G401.6 (cell line): ENCODE measurements at regions not wholly inside any gene's neighbourhood (a gene's known extent, or its start where the extent isn't known, plus 50 kb on each side); places are given as distances from the start of the nearest gene placed in this dataset.
"Not testable (repeated sequence)": the region's sequence is repeated elsewhere in the genome, so short reads cannot be mapped to it uniquely, and the experiment has no call there.

ENCODE experiments used
- FAIRE-seq: peaks from 2 replicates; lab custom pipeline; 2012; peaks lifted over from hg19 to GRCh38; lab: Jason Lieb, UNC

GRCh38 chr6:84871925-84872324, 107.5 kb upstream of the TBX18 start:
- FAIRE-seq, result no peak

GRCh38 chr6:84870672-84871071, 106.3 kb upstream of the TBX18 start:
- FAIRE-seq, result no peak

GRCh38 chr6:84868149-84868548, 103.8 kb upstream of the TBX18 start:
- no peak for FAIRE-seq

- no peak for FAIRE-seq
These were observed 103.1 kb upstream of the TBX18 start for GRCh38 chr6:84867521-84867920.

DNA sequence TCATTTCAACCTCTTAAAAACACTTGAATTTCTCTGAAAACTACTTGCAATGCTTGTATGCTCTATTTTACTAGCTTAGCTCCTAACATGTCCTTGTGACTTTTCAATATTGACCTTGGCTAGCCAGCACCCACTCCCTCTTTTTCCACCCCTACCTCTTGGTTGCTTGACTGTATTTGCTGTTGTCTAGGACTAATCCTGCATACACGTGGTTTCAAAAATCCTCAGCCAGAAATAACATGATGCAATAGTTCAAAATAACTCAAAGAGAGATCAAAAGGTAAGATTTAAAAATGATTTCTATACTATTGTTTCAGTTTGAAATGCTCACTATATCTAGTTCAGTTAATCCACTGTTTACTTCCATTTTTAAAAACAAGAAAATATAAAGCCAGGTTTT, 102.3 kb upstream of the TBX18 start:
- FAIRE-seq, result no peak

DNA sequence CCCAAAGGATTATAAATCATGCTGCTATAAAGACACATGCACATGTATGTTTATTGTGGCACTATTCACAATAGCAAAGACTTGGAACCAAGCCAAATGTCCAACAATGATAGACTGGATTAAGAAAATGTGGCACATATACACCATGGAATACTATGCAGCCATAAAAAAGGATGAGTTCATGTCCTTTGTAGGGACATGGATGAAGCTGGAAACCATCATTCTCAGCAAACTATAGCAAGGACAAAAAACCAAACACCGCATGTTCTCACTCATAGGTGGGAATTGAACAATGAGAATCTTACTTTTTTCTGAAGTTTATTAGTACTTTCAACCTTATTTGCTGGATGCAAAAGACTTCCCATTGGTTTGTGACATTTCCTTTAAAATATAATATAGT, 101.0 kb upstream of the TBX18 start:
- not testable (repeated sequence) for FAIRE-seq

- FAIRE-seq, result no peak
These were observed 98.4 kb upstream of the TBX18 start for GRCh38 chr6:84862843-84863242.

DNA sequence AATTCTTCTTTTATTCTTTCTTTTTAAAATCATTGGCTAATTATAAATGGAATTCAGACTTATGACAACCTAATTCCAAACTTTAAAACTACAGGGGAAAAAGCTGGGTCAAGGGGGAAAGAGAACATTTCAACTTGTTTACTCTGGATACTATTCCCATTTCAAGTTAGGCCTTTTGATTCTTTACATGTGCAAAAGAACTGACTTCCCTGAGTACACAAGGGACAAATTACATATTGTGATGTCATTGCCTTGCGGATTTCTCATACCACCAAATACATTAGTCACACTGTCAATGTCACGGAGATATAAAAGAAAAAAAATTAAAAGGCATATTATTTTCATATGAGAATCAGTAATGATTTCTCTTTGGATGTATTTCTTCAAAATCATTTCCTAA, 96.5 kb upstream of the TBX18 start:
- no peak for FAIRE-seq

- FAIRE-seq, result no peak
These were observed 96.1 kb upstream of the TBX18 start for GRCh38 chr6:84860509-84860908.

DNA sequence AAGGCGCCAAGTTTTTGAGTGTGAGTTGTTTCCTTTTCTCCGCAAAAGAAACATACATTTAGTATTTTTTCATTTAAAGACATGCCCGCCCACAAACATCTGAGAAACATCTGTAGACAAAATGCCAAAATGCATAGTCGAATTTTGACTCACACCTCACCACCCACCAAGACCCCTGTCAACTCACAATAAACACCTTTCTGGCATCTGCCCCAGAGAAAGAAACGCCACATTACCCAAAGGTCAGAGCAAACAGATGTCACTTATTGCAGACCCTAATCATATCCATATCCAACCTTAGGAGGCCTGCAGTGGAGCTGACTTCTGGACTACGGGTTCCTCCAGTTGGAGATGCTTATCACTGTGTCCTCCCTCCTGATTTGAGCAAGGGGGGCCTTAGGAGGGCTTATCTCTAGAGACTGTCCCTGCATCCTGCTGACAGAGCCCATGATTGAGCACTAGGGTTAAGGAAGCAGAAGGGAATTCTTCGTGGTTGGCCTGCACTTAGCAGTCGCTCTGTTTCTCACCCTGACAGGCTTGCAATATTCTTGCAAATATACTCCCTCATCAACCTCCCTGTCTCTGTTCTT, 90.5 kb upstream of the TBX18 start:
- FAIRE-seq, result no peak

DNA sequence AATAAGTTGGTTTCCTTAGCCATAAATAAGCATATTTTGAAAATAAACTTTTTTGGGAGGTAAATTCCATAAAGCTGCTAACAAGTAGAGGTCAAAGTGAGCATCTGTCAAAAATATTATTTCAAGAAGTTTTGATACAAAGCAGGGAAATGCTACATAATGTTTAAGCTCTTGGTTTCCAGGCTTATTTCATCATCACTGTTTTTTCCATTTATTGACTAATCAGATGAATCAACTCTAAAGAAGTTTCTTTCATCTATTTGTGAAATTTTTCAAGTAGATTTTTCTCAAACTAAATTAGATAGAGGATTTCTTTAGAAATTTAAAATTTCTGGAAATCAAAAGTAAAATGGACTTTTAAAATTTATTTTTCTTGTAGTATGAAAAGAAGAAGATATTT, 89.5 kb upstream of the TBX18 start:
- peak; percentile 40 for FAIRE-seq

GRCh38 chr6:84848960-84849359, 84.6 kb upstream of the TBX18 start:
- no peak for FAIRE-seq

DNA sequence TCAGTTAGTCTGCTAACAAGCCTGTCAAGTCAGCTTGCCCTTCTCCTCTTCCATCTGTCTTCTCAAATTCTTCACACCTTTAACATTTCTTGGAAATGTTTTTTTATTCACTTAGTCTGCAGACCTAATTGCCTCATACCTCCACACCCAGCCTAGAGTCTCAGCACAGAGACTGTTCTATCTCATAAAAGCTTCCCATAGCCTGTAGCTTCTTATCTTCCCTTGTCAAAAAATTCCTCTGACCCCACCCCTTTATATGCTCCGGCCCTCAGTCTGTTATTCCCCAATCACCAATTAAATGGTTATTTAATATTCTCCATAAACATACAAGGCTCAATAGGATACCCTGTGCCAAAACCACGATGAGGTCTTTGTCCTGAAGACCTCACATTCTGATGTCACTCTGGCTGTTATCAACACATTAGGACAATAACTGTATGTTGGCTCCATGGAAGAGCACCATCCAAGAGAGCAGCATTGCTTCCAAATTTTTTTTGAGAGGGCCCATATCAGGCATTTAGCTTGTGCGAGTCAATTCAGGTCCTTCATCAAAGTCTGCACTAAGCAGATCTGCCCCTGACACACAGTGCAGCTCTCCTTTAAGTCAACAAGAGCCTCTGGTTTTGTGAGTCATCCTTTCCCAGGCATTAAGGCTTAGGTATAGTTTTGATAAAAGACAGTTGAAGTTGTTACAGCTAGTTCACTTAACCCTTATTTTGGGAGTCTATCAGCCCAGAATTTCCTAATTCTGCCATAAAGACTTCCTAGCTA, 83.2 kb upstream of the TBX18 start:
- FAIRE-seq, result no peak

GRCh38 chr6:84842525-84843166, 78.2 kb upstream of the TBX18 start:
- no peak for FAIRE-seq

GRCh38 chr6:84837068-84837866, 72.9 kb upstream of the TBX18 start:
- not testable (repeated sequence) for FAIRE-seq

- no peak for FAIRE-seq
These were observed 72.0 kb upstream of the TBX18 start for GRCh38 chr6:84836366-84836765.

DNA sequence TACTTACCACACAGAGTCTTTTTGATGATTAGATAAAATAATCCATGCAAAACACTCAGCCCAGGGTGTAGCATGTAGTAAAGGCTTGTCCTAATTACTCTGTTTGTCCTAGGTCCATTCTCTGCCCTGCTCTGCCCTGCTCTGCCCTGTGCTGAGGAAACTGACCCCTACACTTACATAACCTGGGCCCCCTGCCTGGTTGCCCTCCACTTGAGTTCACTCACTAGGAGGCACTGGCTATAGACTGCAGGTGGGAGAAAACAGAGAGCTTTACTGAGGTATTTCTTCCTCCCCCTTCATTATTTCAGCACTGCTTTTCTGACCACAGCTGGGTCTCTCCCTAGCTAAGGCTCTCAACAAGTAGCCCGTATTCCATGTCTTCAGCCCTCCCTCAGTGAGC, 70.9 kb upstream of the TBX18 start:
- no peak for FAIRE-seq

GRCh38 chr6:84831924-84832323, 67.5 kb upstream of the TBX18 start:
- FAIRE-seq, result not testable (repeated sequence)

- no peak for FAIRE-seq
These were observed 61.1 kb upstream of the TBX18 start for GRCh38 chr6:84825461-84825860.

GRCh38 chr6:84821314-84821713, 56.9 kb upstream of the TBX18 start:
- FAIRE-seq, result not testable (repeated sequence)

DNA sequence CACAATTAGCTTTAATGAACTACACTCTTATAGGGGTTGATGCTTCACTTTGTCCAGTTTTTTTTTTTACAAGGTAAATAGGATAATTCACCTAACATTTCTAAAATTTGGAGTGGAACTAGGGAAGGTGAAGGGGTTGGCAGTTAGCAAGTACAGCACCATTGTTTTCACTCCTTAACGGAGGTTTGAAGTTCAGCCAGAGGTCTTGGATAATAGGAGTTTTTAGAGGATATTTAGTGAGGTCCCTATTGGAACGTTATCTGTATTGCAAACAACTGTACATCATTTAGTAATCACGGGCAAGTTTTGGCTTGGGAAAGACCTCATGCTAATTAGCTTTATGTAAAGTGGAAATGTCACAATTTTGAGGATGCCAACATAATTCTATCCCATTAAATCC, 52.3 kb upstream of the TBX18 start:
- no peak for FAIRE-seq

- FAIRE-seq, result no peak
These were observed 51.7 kb upstream of the TBX18 start for GRCh38 chr6:84815896-84816735.
